KOPT-K1 (cell line): ENCODE measurements at regions not wholly inside any gene's neighbourhood (a gene's known extent, or its start where the extent isn't known, plus 50 kb on each side); places are given as distances from the start of the nearest gene placed in this dataset.

ENCODE experiments used
- H3K27ac ChIP-seq: fragments of 200-600 bp; sonication (generic); 2 replicates; pipeline ENCODE4 v1.5.1; 2016; ENCODE audit warnings: antibody characterized with exemption, mild to moderate bottlenecking, low read depth, low read length; ENCODE audit not compliant: poor library complexity, severe bottlenecking
- H3K36me3 ChIP-seq: fragments of 200-600 bp; sonication (generic); 2 replicates; pipeline ENCODE4 v1.5.1; 2017; ENCODE audit warnings: antibody characterized with exemption, mild to moderate bottlenecking, low read length, moderate library complexity; ENCODE audit not compliant: insufficient read depth
- H3K9me3 ChIP-seq: fragments of 200-600 bp; sonication (generic); 2 replicates; pipeline ENCODE4 v1.5.1; 2017; ENCODE audit warnings: antibody characterized with exemption, low read length, mild to moderate bottlenecking; ENCODE audit not compliant: insufficient read depth, poor library complexity, severe bottlenecking

GRCh38 chr7:109806548-109806947 is 1236.9 kb downstream of the DNAJB9 start:
- H3K9me3 ChIP-seq = no peaks in the 10 kb centered on the region
- no peak overlapping the region for H3K27ac ChIP-seq
- no peaks in the 10 kb centered on the region for H3K36me3 ChIP-seq

GRCh38 chr7:109821156-109821555 is 1251.5 kb downstream of the DNAJB9 start:
- Histone ChIP-seq H3K27ac (no peak overlapping the region), H3K36me3 (no peaks in the 10 kb centered on the region), H3K9me3 (no peaks in the 10 kb centered on the region)

GRCh38 chr7:109834851-109835250 is 1256.1 kb upstream of the LRRN3 start:
- H3K27ac ChIP-seq = no peak overlapping the region
- no peaks in the 10 kb centered on the region for H3K36me3 ChIP-seq
- H3K9me3 ChIP-seq = no peaks in the 10 kb centered on the region

- H3K9me3 ChIP-seq = no peaks in the 10 kb centered on the region
Observed at GRCh38 chr7:109835577-109835976, 1255.3 kb upstream of the LRRN3 start.

GRCh38 chr7:109836016-109836415 is 1254.9 kb upstream of the LRRN3 start:
- Histone ChIP-seq H3K27ac (no peak overlapping the region), H3K36me3 (no peaks in the 10 kb centered on the region), H3K9me3 (no peaks in the 10 kb centered on the region)

More at GRCh38 chr7:109835577-109835976, 1255.3 kb upstream of the LRRN3 start:
- Histone ChIP-seq H3K27ac (no peak overlapping the region), H3K36me3 (no peaks in the 10 kb centered on the region)

GRCh38 chr7:109842386-109842785 is 1248.5 kb upstream of the LRRN3 start:
- no peak overlapping the region for H3K27ac ChIP-seq
- H3K9me3 ChIP-seq = no peaks in the 10 kb centered on the region
- no peaks in the 10 kb centered on the region for H3K36me3 ChIP-seq

GRCh38 chr7:109844362-109844761 is 1246.6 kb upstream of the LRRN3 start:
- no peaks in the 10 kb centered on the region for H3K9me3 ChIP-seq

GRCh38 chr7:109864230-109864629 is 1226.7 kb upstream of the LRRN3 start:
- Histone ChIP-seq H3K27ac (no peak overlapping the region), H3K9me3 (no peaks in the 10 kb centered on the region), H3K36me3 (no peaks in the 10 kb centered on the region)

More at GRCh38 chr7:109844362-109844761, 1246.6 kb upstream of the LRRN3 start:
- no peak overlapping the region for H3K27ac ChIP-seq
- no peaks in the 10 kb centered on the region for H3K36me3 ChIP-seq

GRCh38 chr7:109868215-109868860 is 1222.6 kb upstream of the LRRN3 start:
- H3K27ac ChIP-seq = no peak overlapping the region
- no peaks in the 10 kb centered on the region for H3K36me3 ChIP-seq
- H3K9me3 ChIP-seq = no peaks in the 10 kb centered on the region

- H3K36me3 ChIP-seq = no peaks in the 10 kb centered on the region
- H3K27ac ChIP-seq = no peak overlapping the region
- no peaks in the 10 kb centered on the region for H3K9me3 ChIP-seq
Observed at GRCh38 chr7:109873296-109873695, 1217.6 kb upstream of the LRRN3 start.

- Histone ChIP-seq H3K36me3 (no peaks in the 10 kb centered on the region), H3K27ac (no peak overlapping the region), H3K9me3 (no peaks in the 10 kb centered on the region)
Observed at GRCh38 chr7:109879287-109879828, 1211.6 kb upstream of the LRRN3 start.

- H3K36me3 ChIP-seq = no peaks in the 10 kb centered on the region
- H3K9me3 ChIP-seq = no peaks in the 10 kb centered on the region
Observed at GRCh38 chr7:109890622-109891021, 1200.3 kb upstream of the LRRN3 start.

GRCh38 chr7:109893231-109893630 is 1197.7 kb upstream of the LRRN3 start:
- Histone ChIP-seq H3K36me3 (no peaks in the 10 kb centered on the region), H3K27ac (no peak overlapping the region), H3K9me3 (no peaks in the 10 kb centered on the region)

More at GRCh38 chr7:109890622-109891021, 1200.3 kb upstream of the LRRN3 start:
- H3K27ac ChIP-seq = no peak overlapping the region

GRCh38 chr7:109895536-109895935 is 1195.4 kb upstream of the LRRN3 start:
- no peaks in the 10 kb centered on the region for H3K36me3 ChIP-seq
- H3K9me3 ChIP-seq = no peaks in the 10 kb centered on the region
- H3K27ac ChIP-seq = no peak overlapping the region

- no peaks in the 10 kb centered on the region for H3K36me3 ChIP-seq
- H3K9me3 ChIP-seq = no peaks in the 10 kb centered on the region
- no peak overlapping the region for H3K27ac ChIP-seq
Observed at GRCh38 chr7:109901926-109902325, 1189.0 kb upstream of the LRRN3 start.
